ENCODE measurements at regions not wholly inside any gene's neighbourhood (a gene's known extent, or its start where the extent isn't known, plus 50 kb on each side); places are given as distances from the start of the nearest gene placed in this dataset.

DNA sequence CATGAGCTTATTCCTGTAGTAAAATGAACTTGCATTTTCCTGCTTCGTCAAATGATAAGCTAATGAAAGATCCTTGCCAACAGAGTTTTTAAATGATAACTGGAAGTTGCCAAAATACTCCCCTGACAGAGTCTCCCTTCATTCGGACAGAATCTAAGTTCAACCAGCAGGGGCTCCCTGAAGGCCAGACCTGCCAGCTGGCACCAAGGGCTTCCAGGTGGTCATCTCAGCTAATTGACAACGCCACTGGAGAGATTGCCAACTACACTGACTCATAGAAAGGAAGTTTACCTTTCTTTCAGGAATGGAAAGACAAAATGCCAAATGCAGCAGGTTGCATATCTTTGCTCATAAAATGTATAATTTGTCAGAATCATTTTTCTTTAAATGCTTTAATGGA is 462.8 kb downstream of the GXYLT1 start:
- no peak overlapping the region for H3K9ac ChIP-seq (ENCODE audit: low read depth in 2 of 2, low read length in 2 of 2)
- no peak for DNase-seq
- TF ChIP-seq, protein P1, sequence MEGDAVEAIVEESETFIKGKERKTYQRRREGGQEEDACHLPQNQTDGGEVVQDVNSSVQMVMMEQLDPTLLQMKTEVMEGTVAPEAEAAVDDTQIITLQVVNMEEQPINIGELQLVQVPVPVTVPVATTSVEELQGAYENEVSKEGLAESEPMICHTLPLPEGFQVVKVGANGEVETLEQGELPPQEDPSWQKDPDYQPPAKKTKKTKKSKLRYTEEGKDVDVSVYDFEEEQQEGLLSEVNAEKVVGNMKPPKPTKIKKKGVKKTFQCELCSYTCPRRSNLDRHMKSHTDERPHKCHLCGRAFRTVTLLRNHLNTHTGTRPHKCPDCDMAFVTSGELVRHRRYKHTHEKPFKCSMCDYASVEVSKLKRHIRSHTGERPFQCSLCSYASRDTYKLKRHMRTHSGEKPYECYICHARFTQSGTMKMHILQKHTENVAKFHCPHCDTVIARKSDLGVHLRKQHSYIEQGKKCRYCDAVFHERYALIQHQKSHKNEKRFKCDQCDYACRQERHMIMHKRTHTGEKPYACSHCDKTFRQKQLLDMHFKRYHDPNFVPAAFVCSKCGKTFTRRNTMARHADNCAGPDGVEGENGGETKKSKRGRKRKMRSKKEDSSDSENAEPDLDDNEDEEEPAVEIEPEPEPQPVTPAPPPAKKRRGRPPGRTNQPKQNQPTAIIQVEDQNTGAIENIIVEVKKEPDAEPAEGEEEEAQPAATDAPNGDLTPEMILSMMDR (IDR thresholded peaks at IDR 0.05), result no peak
- no peaks in the 10 kb centered on the region for H3K36me3 ChIP-seq
- no peak overlapping the region for H3K4me3 ChIP-seq
- no peaks in the 10 kb centered on the region for H3K9me3 ChIP-seq
- intact Hi-C loops (cut with DNase I), result no loop called here
- H3K4me1 ChIP-seq, result no peaks in the 10 kb centered on the region
- H3K27me3 ChIP-seq, result no peaks in the 10 kb centered on the region
- no peak overlapping the region for H3K27ac ChIP-seq

DNA sequence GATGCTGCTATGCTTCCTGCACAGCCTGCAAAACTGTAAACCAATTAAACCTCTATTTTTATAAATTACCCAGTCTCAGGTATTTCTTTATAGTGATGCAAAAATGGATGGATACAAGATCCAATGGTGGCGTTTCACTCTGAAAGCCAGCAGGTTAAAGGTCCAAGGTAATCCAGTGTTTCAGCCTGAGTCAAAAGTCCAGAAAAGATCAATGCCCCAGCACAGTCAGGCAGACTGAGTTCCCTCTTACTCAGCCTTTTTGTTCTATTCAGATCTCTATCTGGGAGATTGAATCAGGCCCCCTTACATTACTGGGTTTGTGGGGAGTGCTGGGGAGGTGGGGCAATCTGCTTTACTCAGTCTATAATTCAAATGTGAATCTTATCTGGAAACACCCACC is 464.5 kb downstream of the GXYLT1 start:
- no peak for DNase-seq
- Histone ChIP-seq H3K36me3 (no peaks in the 10 kb centered on the region), H3K9me3 (no peaks in the 10 kb centered on the region), H3K27me3 (no peaks in the 10 kb centered on the region), H3K4me1 (no peaks in the 10 kb centered on the region), H3K27ac (no peak overlapping the region), H3K9ac (ENCODE audit: low read depth in 2 of 2, low read length in 2 of 2) (no peak overlapping the region), H3K4me3 (no peak overlapping the region)
- intact Hi-C loops (cut with DNase I), result no loop called here
- TF ChIP-seq, protein P1 (IDR thresholded peaks at IDR 0.05), result no peak

DNA sequence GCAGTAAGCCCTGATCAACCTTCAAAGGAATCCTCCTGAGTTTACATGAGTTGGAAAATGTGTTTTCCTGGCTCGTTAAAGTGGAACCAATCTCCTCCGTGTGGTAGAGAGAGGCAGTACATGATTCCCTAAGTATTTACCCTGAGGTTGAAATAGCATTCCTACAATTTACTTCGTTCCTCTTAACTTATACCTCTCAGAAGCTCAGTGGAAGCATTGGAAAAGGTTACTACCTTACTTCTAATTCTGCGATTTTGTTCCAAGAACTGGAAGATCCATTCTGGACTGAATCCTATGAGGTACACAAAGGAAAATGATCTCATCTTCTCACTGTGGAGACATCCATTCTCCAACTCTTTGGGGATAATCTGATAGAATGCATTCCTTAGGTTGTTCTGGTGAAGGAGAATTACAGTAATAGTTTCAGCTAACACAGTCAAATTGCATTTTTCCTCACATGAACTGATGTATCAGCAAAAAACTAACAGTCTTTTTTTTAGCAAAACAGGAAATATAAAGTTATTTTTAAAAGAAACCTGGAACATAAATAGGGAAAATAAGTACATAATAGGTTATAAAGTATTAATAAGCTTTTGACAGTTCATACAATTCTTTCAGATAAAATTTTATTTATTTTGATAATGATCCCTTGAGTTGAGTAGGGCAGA is 475.6 kb downstream of the PDZRN4 start:
- H3K9ac ChIP-seq (ENCODE audit: low read depth in 2 of 2, low read length in 2 of 2), result no peak overlapping the region
- DNase-seq, result no peak
- H3K27ac ChIP-seq, result no peak overlapping the region
- TF ChIP-seq, protein P1 (IDR thresholded peaks at IDR 0.05), result peak; percentile 25
- H3K27me3 ChIP-seq, result no peaks in the 10 kb centered on the region
- H3K4me3 ChIP-seq, result no peak overlapping the region
- H3K9me3 ChIP-seq, result no peaks in the 10 kb centered on the region
- H3K36me3 ChIP-seq, result no peaks in the 10 kb centered on the region
- intact Hi-C loops (cut with DNase I), result no loop called here
- H3K4me1 ChIP-seq, result no peaks in the 10 kb centered on the region

DNA sequence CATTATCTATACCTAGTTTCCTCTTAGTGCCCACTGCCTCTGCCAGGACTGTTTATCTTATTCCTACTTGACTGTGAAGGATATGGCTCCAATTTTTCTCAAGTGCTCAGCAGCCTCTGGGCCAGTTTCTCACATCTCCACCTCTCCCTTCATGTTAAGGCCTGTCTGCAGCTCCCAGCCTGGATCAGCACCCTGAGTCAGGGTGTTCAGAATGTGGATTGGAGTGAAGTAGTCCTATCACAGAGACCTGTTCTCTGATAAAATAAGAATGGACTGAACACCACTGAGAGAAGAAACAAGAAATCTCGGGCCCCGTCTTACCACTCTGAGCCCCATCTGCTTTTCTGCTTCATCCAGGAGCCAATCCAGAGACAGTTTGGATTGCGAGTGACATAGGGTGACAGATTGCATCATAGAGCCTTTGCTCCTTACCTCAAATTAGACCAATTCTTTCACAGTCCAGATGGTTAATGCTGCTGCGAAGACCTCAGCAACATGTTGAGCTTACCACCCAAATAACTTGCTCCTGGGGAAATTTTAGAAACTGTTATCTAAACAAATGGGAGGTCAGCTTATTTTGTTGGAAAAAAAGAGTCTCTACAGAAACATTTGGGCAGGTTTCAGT is 473.1 kb downstream of the PDZRN4 start:
- Histone ChIP-seq H3K27ac (no peak overlapping the region), H3K9ac (ENCODE audit: low read depth in 2 of 2, low read length in 2 of 2) (no peak overlapping the region), H3K27me3 (no peaks in the 10 kb centered on the region), H3K36me3 (no peaks in the 10 kb centered on the region), H3K4me1 (no peaks in the 10 kb centered on the region), H3K9me3 (no peaks in the 10 kb centered on the region), H3K4me3 (no peak overlapping the region)
- no peak for DNase-seq
- intact Hi-C loops (cut with DNase I), result no loop called here
- TF ChIP-seq, protein P1 (IDR thresholded peaks at IDR 0.05), result no peak

DNA sequence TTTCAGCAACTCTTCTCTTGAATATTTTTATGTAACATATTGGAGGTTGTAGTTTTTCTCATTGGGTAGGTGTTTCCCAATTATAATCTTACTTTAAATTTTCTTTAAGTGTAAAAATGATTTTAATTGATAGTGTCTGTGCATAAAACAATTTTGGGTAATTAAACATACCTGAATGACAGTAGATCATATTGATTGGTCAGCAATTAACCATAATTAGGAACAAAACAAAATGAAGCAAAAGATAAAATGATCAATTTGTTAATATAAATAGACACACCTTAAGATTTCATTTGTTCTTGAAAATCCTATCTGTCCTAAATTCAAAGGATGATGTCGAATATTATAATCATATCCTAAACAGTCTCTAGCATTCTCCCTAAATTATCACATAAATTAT is 468.3 kb downstream of the PDZRN4 start:
- TF ChIP-seq, protein P1 (IDR thresholded peaks at IDR 0.05), result no peak
- intact Hi-C loops (cut with DNase I), result no loop called here
- no peak overlapping the region for H3K9ac ChIP-seq (ENCODE audit: low read depth in 2 of 2, low read length in 2 of 2)
- no peaks in the 10 kb centered on the region for H3K27me3 ChIP-seq
- no peaks in the 10 kb centered on the region for H3K4me1 ChIP-seq
- no peaks in the 10 kb centered on the region for H3K36me3 ChIP-seq
- H3K27ac ChIP-seq, result no peak overlapping the region
- H3K9me3 ChIP-seq, result no peaks in the 10 kb centered on the region
- DNase-seq, result no peak
- H3K4me3 ChIP-seq, result no peak overlapping the region

Measured in colonic mucosa (tissue), 4 donors.